ENCODE measurements at regions not wholly inside any gene's neighbourhood (a gene's known extent, or its start where the extent isn't known, plus 50 kb on each side); places are given as distances from the start of the nearest gene placed in this dataset.
"Not testable (repeated sequence)": the region's sequence is repeated elsewhere in the genome, so short reads cannot be mapped to it uniquely, and the experiment has no call there.

GRCh38 chr7:67913604-67914003 lies 917.0 kb downstream of the TYW1 start:
- DNase-seq (no peak), ATAC-seq (no peak)
- Histone ChIP-seq H3K9me3 (no peaks in the 10 kb centered on the region), H3K4me3 (no peak overlapping the region), H3K27me3 (no peaks in the 10 kb centered on the region), H3K36me3 (no peaks in the 10 kb centered on the region), H3K27ac (no peak overlapping the region), H3K4me1 (no peaks in the 10 kb centered on the region)
- intact Hi-C loops (cut with DNase I; ENCODE audit: low total_unique reads): no loop called here
- in situ Hi-C loops (cut with MboI; ENCODE audit: low sequenced_read_pairs in 4 of 4): no loop called here
- TF ChIP-seq POLR2A (IDR thresholded peaks at IDR 0.05): no peak
- no peak for TF ChIP-seq CTCF (IDR thresholded peaks at IDR 0.05 in 4 of 5, conservative IDR thresholded peaks at IDR 0.05 in 1 of 5)

- H3K27ac ChIP-seq; ATAC-seq; DNase-seq; in situ Hi-C loops (cut with MboI; ENCODE audit: low sequenced_read_pairs in 4 of 4); H3K4me3 ChIP-seq; H3K4me1 ChIP-seq; H3K36me3 ChIP-seq; intact Hi-C loops (cut with DNase I; ENCODE audit: low total_unique reads); H3K9me3 ChIP-seq; H3K27me3 ChIP-seq: not testable (repeated sequence)
Observed at GRCh38 chr7:67916111-67916510, 919.5 kb downstream of the TYW1 start.

GRCh38 chr7:67916571-67917436 lies 920.2 kb downstream of the TYW1 start:
- Histone ChIP-seq H3K27ac (no peak overlapping the region), H3K4me1 (no peaks in the 10 kb centered on the region), H3K27me3 (no peaks in the 10 kb centered on the region), H3K9me3 (no peaks in the 10 kb centered on the region), H3K36me3 (no peaks in the 10 kb centered on the region), H3K4me3 (no peak overlapping the region)
- ATAC-seq (no peak), DNase-seq (no peak)
- in situ Hi-C loops (cut with MboI; ENCODE audit: low sequenced_read_pairs in 4 of 4) (no loop called here), intact Hi-C loops (cut with DNase I; ENCODE audit: low total_unique reads) (no loop called here)
- TF ChIP-seq CTCF (IDR thresholded peaks at IDR 0.05 in 4 of 5, conservative IDR thresholded peaks at IDR 0.05 in 1 of 5) (no peak), POLR2A (IDR thresholded peaks at IDR 0.05) (no peak)

- Histone ChIP-seq H3K9me3 (no peaks in the 10 kb centered on the region), H3K27me3 (no peaks in the 10 kb centered on the region), H3K27ac (no peak overlapping the region), H3K4me1 (no peaks in the 10 kb centered on the region), H3K36me3 (no peaks in the 10 kb centered on the region), H3K4me3 (no peak overlapping the region)
- no peak for TF ChIP-seq CTCF (IDR thresholded peaks at IDR 0.05 in 4 of 5, conservative IDR thresholded peaks at IDR 0.05 in 1 of 5)
- TF ChIP-seq POLR2A (IDR thresholded peaks at IDR 0.05): no peak
- DNase-seq (no peak), ATAC-seq (no peak)
- intact Hi-C loops (cut with DNase I; ENCODE audit: low total_unique reads): no loop called here
- in situ Hi-C loops (cut with MboI; ENCODE audit: low sequenced_read_pairs in 4 of 4): no loop called here
Observed at GRCh38 chr7:67917437-67917755, 920.8 kb downstream of the TYW1 start.

GRCh38 chr7:67918158-67918557 lies 921.5 kb downstream of the TYW1 start:
- no peaks in the 10 kb centered on the region for H3K9me3 ChIP-seq
- no peaks in the 10 kb centered on the region for H3K36me3 ChIP-seq
- H3K4me3 ChIP-seq: no peak overlapping the region
- H3K4me1 ChIP-seq: no peaks in the 10 kb centered on the region
- ATAC-seq (no peak), DNase-seq (no peak)
- H3K27ac ChIP-seq: no peak overlapping the region
- TF ChIP-seq CTCF (IDR thresholded peaks at IDR 0.05 in 4 of 5, conservative IDR thresholded peaks at IDR 0.05 in 1 of 5) (no peak), POLR2A (IDR thresholded peaks at IDR 0.05) (no peak)
- no peaks in the 10 kb centered on the region for H3K27me3 ChIP-seq
- intact Hi-C loops (cut with DNase I; ENCODE audit: low total_unique reads): no loop called here
- in situ Hi-C loops (cut with MboI; ENCODE audit: low sequenced_read_pairs in 4 of 4): no loop called here

Measured in gastrocnemius medialis (tissue), 4 donors.